Stimulated activated CD8-positive, alpha-beta memory T cell treated with anti-CD3 and anti-CD28 coated beads, Interleukin-15, amount 100 ng/mL, for 1 hour (primary cell): ENCODE measurements at regions not wholly inside any gene's neighbourhood (a gene's known extent, or its start where the extent isn't known, plus 50 kb on each side); places are given as distances from the start of the nearest gene placed in this dataset.
"Not testable (repeated sequence)": the region's sequence is repeated elsewhere in the genome, so short reads cannot be mapped to it uniquely, and the experiment has no call there.

Experiments used
- DNase-seq: peaks from one replicate; pipeline ENCODE4 v3.0.0-alpha.2; 2020; ENCODE audit warnings: low read depth

GRCh38 chr1:157255891-157256290 lies 117.7 kb upstream of the ETV3 start:
- not testable (repeated sequence) for DNase-seq

- not testable (repeated sequence) for DNase-seq
These were observed 116.0 kb upstream of the ETV3 start for GRCh38 chr1:157254183-157254582.

GRCh38 chr1:157252473-157252872 lies 114.3 kb upstream of the ETV3 start:
- DNase-seq = no peak

GRCh38 chr1:157249739-157250138 lies 111.5 kb upstream of the ETV3 start:
- DNase-seq = no peak

- no peak for DNase-seq
These were observed 111.1 kb upstream of the ETV3 start for GRCh38 chr1:157249326-157249725.

GRCh38 chr1:157247764-157248049 lies 109.5 kb upstream of the ETV3 start:
- DNase-seq = not testable (repeated sequence)

GRCh38 chr1:157247005-157247763 lies 109.0 kb upstream of the ETV3 start:
- no peak for DNase-seq

- no peak for DNase-seq
These were observed 107.6 kb upstream of the ETV3 start for GRCh38 chr1:157245823-157246222.

- no peak for DNase-seq
These were observed 103.0 kb upstream of the ETV3 start for GRCh38 chr1:157241185-157241538.

- DNase-seq = no peak
These were observed 102.4 kb upstream of the ETV3 start for GRCh38 chr1:157240495-157241184.

GRCh38 chr1:157239936-157240335 lies 101.7 kb upstream of the ETV3 start:
- DNase-seq = no peak

GRCh38 chr1:157238585-157238984 lies 100.4 kb upstream of the ETV3 start:
- no peak for DNase-seq

- no peak for DNase-seq
These were observed 99.8 kb upstream of the ETV3 start for GRCh38 chr1:157237981-157238380.

- DNase-seq = no peak
These were observed 99.3 kb upstream of the ETV3 start for GRCh38 chr1:157237522-157237921.

- no peak for DNase-seq
These were observed 97.9 kb upstream of the ETV3 start for GRCh38 chr1:157236072-157236471.

- DNase-seq = no peak
These were observed 97.1 kb upstream of the ETV3 start for GRCh38 chr1:157235307-157235706.

- DNase-seq = no peak
These were observed 96.6 kb upstream of the ETV3 start for GRCh38 chr1:157234705-157235273.

GRCh38 chr1:157233131-157233530 lies 94.9 kb upstream of the ETV3 start:
- no peak for DNase-seq

- no peak for DNase-seq
These were observed 93.8 kb upstream of the ETV3 start for GRCh38 chr1:157231846-157232525.

GRCh38 chr1:157230500-157230899 lies 92.3 kb upstream of the ETV3 start:
- no peak for DNase-seq

- no peak for DNase-seq
These were observed 89.5 kb upstream of the ETV3 start for GRCh38 chr1:157227700-157228099.

GRCh38 chr1:157226739-157227138 lies 88.5 kb upstream of the ETV3 start:
- DNase-seq = no peak

GRCh38 chr1:157219600-157219999 lies 81.4 kb upstream of the ETV3 start:
- no peak for DNase-seq
